GM18868 (cell line): ENCODE measurements at regions not wholly inside any gene's neighbourhood (a gene's known extent, or its start where the extent isn't known, plus 50 kb on each side); places are given as distances from the start of the nearest gene placed in this dataset.

Experiments
- ATAC-seq: cut with Tn5 transposase; IDR thresholded peaks from one replicate; pipeline ENCODE4 v1.9.1; 2021; ENCODE audit warnings: mild to moderate bottlenecking, moderate library complexity; ENCODE audit not compliant: unreplicated experiment

GRCh38 chr2:239883326-239884050, 141.7 kb downstream of the NDUFA10 start:
- ATAC-seq: no peak

GRCh38 chr2:239882781-239883180, 142.4 kb downstream of the NDUFA10 start:
- no peak for ATAC-seq

GRCh38 chr2:239882331-239882732, 142.8 kb downstream of the NDUFA10 start:
- no peak for ATAC-seq

GRCh38 chr2:239881561-239882320, 143.4 kb downstream of the NDUFA10 start:
- ATAC-seq: no peak

GRCh38 chr2:239881031-239881471, 144.1 kb downstream of the NDUFA10 start:
- no peak for ATAC-seq

GRCh38 chr2:239880396-239880795, 144.7 kb downstream of the NDUFA10 start:
- no peak for ATAC-seq

GRCh38 chr2:239879423-239880084, 145.6 kb downstream of the NDUFA10 start:
- no peak for ATAC-seq

GRCh38 chr2:239878686-239879085, 146.5 kb downstream of the NDUFA10 start:
- no peak for ATAC-seq

- ATAC-seq: no peak
These were observed 148.2 kb downstream of the NDUFA10 start for GRCh38 chr2:239876948-239877289.

GRCh38 chr2:239876271-239876947, 148.7 kb downstream of the NDUFA10 start:
- no peak for ATAC-seq

GRCh38 chr2:239874636-239875356, 150.3 kb downstream of the NDUFA10 start:
- ATAC-seq: no peak

GRCh38 chr2:239873656-239874635, 151.2 kb downstream of the NDUFA10 start:
- ATAC-seq: no peak

GRCh38 chr2:239871481-239872435, 153.4 kb downstream of the NDUFA10 start:
- no peak for ATAC-seq

GRCh38 chr2:239870863-239871262, 154.3 kb downstream of the NDUFA10 start:
- ATAC-seq: no peak

- ATAC-seq: no peak
These were observed 154.9 kb downstream of the NDUFA10 start for GRCh38 chr2:239870276-239870675.

- ATAC-seq: no peak
These were observed 155.6 kb downstream of the NDUFA10 start for GRCh38 chr2:239869272-239870155.

- no peak for ATAC-seq
These were observed 156.5 kb downstream of the NDUFA10 start for GRCh38 chr2:239868556-239869181.
